ENCODE measurements at regions not wholly inside any gene's neighbourhood (a gene's known extent, or its start where the extent isn't known, plus 50 kb on each side); places are given as distances from the start of the nearest gene placed in this dataset.

GRCh38 chr1:162996261-162996660 is 72.9 kb upstream of the RGS4 start:
- CTCF ChIA-PET: no interaction called here
- H3K4me1 ChIP-seq (ENCODE audit: insufficient read depth, low read length, poor library complexity, severe bottlenecking): no peaks in the 10 kb centered on the region
- POLR2A ChIA-PET (ENCODE audit: low non-redundant PET): no interaction called here
- H3K36me3 ChIP-seq (ENCODE audit: insufficient read depth, low read length, poor library complexity, severe bottlenecking): no peaks in the 10 kb centered on the region
- no peak overlapping the region for H3K27ac ChIP-seq (ENCODE audit: low read depth, low read length, poor library complexity, severe bottlenecking)
- intact Hi-C loops (cut with micrococcal nuclease; ENCODE audit: unreplicated experiment): no loop called here
- no peak for TF ChIP-seq EZH2 (IDR thresholded peaks at IDR 0.05; ENCODE audit: borderline replicate concordance, low read depth, low read length, poor library complexity, severe bottlenecking)
- H3K4me3 ChIP-seq (ENCODE audit: low read depth, low read length, poor library complexity, severe bottlenecking): no peak overlapping the region
- H3K27me3 ChIP-seq (replicated peaks; ENCODE audit: insufficient read depth, low read depth, low read length, poor library complexity): no peaks in the 10 kb centered on the region
- DNase-seq (ENCODE audit: low spot score): no peak
- BruUV-seq (replicated peaks): no TSS peak
- no peaks in the 10 kb centered on the region for H3K9me3 ChIP-seq (ENCODE audit: low read depth, low read length, poor library complexity, severe bottlenecking)

GRCh38 chr1:162994921-162995320 is 74.2 kb upstream of the RGS4 start:
- ChIA-PET POLR2A (ENCODE audit: low non-redundant PET) (interaction anchor here (0.7 kb wide), 1 partner anchor 438 kb away, joined by 3 read pairs; no protein-coding TSS in a partner anchor), CTCF (no interaction called here)
- H3K4me3 ChIP-seq (ENCODE audit: low read depth, low read length, poor library complexity, severe bottlenecking): no peak overlapping the region
- TF ChIP-seq EZH2 (IDR thresholded peaks at IDR 0.05; ENCODE audit: borderline replicate concordance, low read depth, low read length, poor library complexity, severe bottlenecking) (no peak), CTCF (conservative IDR thresholded peaks at IDR 0.05; ENCODE audit: low read depth, low read length) (no peak)
- no peaks in the 10 kb centered on the region for H3K4me1 ChIP-seq (ENCODE audit: insufficient read depth, low read length, poor library complexity, severe bottlenecking)
- H3K36me3 ChIP-seq (ENCODE audit: insufficient read depth, low read length, poor library complexity, severe bottlenecking): no peaks in the 10 kb centered on the region
- no peaks in the 10 kb centered on the region for H3K9me3 ChIP-seq (ENCODE audit: low read depth, low read length, poor library complexity, severe bottlenecking)
- no TSS peak for BruUV-seq (replicated peaks)
- no peak for DNase-seq (ENCODE audit: low spot score)
- intact Hi-C loops (cut with micrococcal nuclease; ENCODE audit: unreplicated experiment): no loop called here
- no peaks in the 10 kb centered on the region for H3K27me3 ChIP-seq (replicated peaks; ENCODE audit: insufficient read depth, low read depth, low read length, poor library complexity)
- H3K27ac ChIP-seq (ENCODE audit: low read depth, low read length, poor library complexity, severe bottlenecking): no peak overlapping the region

- POLR2A ChIA-PET (ENCODE audit: low non-redundant PET): no interaction called here
- BruUV-seq (replicated peaks): no TSS peak
Observed at GRCh38 chr1:162993846-162994245, 75.3 kb upstream of the RGS4 start.

More at GRCh38 chr1:162993846-162994245, 75.3 kb upstream of the RGS4 start:
- intact Hi-C loops (cut with micrococcal nuclease; ENCODE audit: unreplicated experiment): no loop called here
- Histone ChIP-seq H3K27me3 (replicated peaks; ENCODE audit: insufficient read depth, low read depth, low read length, poor library complexity) (no peaks in the 10 kb centered on the region), H3K9me3 (ENCODE audit: low read depth, low read length, poor library complexity, severe bottlenecking) (no peaks in the 10 kb centered on the region), H3K4me1 (ENCODE audit: insufficient read depth, low read length, poor library complexity, severe bottlenecking) (no peaks in the 10 kb centered on the region), H3K4me3 (ENCODE audit: low read depth, low read length, poor library complexity, severe bottlenecking) (no peak overlapping the region), H3K27ac (ENCODE audit: low read depth, low read length, poor library complexity, severe bottlenecking) (no peak overlapping the region), H3K36me3 (ENCODE audit: insufficient read depth, low read length, poor library complexity, severe bottlenecking) (no peaks in the 10 kb centered on the region)
- no peak for DNase-seq (ENCODE audit: low spot score)
- TF ChIP-seq CTCF (conservative IDR thresholded peaks at IDR 0.05; ENCODE audit: low read depth, low read length): no peak
- CTCF ChIA-PET: no interaction called here
